IMR-90 (cell line): ENCODE measurements at regions not wholly inside any gene's neighbourhood (a gene's known extent, or its start where the extent isn't known, plus 50 kb on each side); places are given as distances from the start of the nearest gene placed in this dataset.

Experiments used
- CTCF ChIP-seq: conservative IDR thresholded peaks from 2 replicates; pipeline ENCODE4 v1.5.1; 2012; ENCODE audit warnings: mild to moderate bottlenecking, low read depth, low read length, improper control_type of control experiment
- POLR2A ChIP-seq: IDR thresholded peaks from 2 replicates; pipeline ENCODE4 v1.6.1; 2012; ENCODE audit warnings: mild to moderate bottlenecking, low read depth, low read length
- RCOR1 ChIP-seq: IDR thresholded peaks from 2 replicates; pipeline ENCODE4 v1.6.1; 2012; ENCODE audit warnings: mild to moderate bottlenecking, low read length, improper control_type of control experiment; ENCODE audit not compliant: insufficient replicate concordance
- USF2 ChIP-seq: fragments of 150-350 bp; IDR thresholded peaks from 2 replicates; pipeline ENCODE4 v1.6.1; 2017; ENCODE audit warnings: mild to moderate bottlenecking, antibody characterized with exemption, low read length, low read depth

DNA sequence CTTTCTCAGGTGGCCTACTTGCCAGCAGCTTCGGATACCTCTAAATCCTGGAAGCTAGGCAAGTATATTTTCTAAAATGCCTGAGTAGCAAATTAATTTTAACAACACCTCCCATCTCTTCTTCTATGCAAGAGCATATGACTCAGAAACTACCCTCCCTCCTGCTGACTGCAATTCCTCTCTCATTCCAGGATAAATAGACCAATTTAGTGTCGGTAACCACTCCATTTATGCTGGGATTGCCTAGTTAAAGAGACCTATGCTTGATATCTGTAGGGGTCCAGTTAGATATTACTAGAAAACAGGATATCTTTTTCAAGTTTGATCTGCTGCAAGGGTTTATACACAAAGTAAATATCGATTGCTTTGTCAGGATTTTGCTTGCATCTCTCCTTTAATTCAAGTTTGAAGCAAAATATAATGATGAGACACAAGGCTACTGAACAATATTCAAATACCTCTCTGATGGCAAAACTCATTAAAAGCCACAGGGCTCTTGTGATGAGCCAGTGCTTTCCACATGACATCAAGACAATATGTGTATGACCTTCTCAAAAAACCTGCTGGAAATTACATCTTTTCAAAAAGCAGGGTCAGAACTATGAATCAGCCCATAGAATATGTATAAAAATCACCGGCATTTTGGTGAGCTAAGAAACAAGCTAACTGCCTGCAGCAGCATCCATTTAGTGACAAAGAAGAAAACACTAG is 491.6 kb upstream of the NECTIN3 start:
- no peak for TF ChIP-seq RCOR1
- no peak for TF ChIP-seq USF2
- TF ChIP-seq POLR2A = no peak
- no peak for TF ChIP-seq CTCF
